Medulla oblongata (tissue), 1 donor: ENCODE measurements at regions not wholly inside any gene's neighbourhood (a gene's known extent, or its start where the extent isn't known, plus 50 kb on each side); places are given as distances from the start of the nearest gene placed in this dataset.
"Not testable (repeated sequence)": the region's sequence is repeated elsewhere in the genome, so short reads cannot be mapped to it uniquely, and the experiment has no call there.

Source experiments
- DNase-seq: peaks from one replicate; pipeline ENCODE4 v3.0.0-alpha.2; 2015; ENCODE audit errors: extremely low spot score

GRCh38 chr5:166595274-166595951 is 1696.0 kb upstream of the WWC1 start:
- no peak for DNase-seq

- no peak for DNase-seq
These were observed 1695.4 kb upstream of the WWC1 start for GRCh38 chr5:166596043-166596442.

GRCh38 chr5:166602271-166602670 is 1689.2 kb upstream of the WWC1 start:
- DNase-seq, result no peak

GRCh38 chr5:166617507-166617906 is 1673.9 kb upstream of the WWC1 start:
- no peak for DNase-seq

- DNase-seq, result no peak
These were observed 1672.9 kb upstream of the WWC1 start for GRCh38 chr5:166618526-166618925.

- DNase-seq, result no peak
These were observed 1666.9 kb upstream of the WWC1 start for GRCh38 chr5:166624573-166624972.

- no peak for DNase-seq
These were observed 1666.1 kb upstream of the WWC1 start for GRCh38 chr5:166625210-166625865.

GRCh38 chr5:166637295-166637694 is 1654.2 kb upstream of the WWC1 start:
- no peak for DNase-seq

GRCh38 chr5:166639151-166639550 is 1652.3 kb upstream of the WWC1 start:
- no peak for DNase-seq

- DNase-seq, result not testable (repeated sequence)
These were observed 1651.3 kb upstream of the WWC1 start for GRCh38 chr5:166640136-166640535.

- DNase-seq, result no peak
These were observed 1642.7 kb upstream of the WWC1 start for GRCh38 chr5:166648736-166649135.

GRCh38 chr5:166649676-166650075 is 1641.8 kb upstream of the WWC1 start:
- DNase-seq, result no peak

GRCh38 chr5:166651234-166651633 is 1640.2 kb upstream of the WWC1 start:
- no peak for DNase-seq

GRCh38 chr5:166671811-166672210 is 1619.6 kb upstream of the WWC1 start:
- no peak for DNase-seq

GRCh38 chr5:166672431-166672830 is 1619.0 kb upstream of the WWC1 start:
- no peak for DNase-seq

- DNase-seq, result no peak
These were observed 1613.6 kb upstream of the WWC1 start for GRCh38 chr5:166677891-166678290.

GRCh38 chr5:166679331-166679730 is 1612.1 kb upstream of the WWC1 start:
- DNase-seq, result no peak

GRCh38 chr5:166695326-166695725 is 1596.1 kb upstream of the WWC1 start:
- DNase-seq, result no peak

GRCh38 chr5:166708291-166708690 is 1583.2 kb upstream of the WWC1 start:
- DNase-seq, result no peak

- no peak for DNase-seq
These were observed 1581.8 kb upstream of the WWC1 start for GRCh38 chr5:166709691-166710090.

GRCh38 chr5:166710271-166710670 is 1581.2 kb upstream of the WWC1 start:
- DNase-seq, result no peak

- DNase-seq, result no peak
These were observed 1578.8 kb upstream of the WWC1 start for GRCh38 chr5:166712447-166713185.

- DNase-seq, result no peak
These were observed 1578.2 kb upstream of the WWC1 start for GRCh38 chr5:166713295-166713694.
